Brain microvascular endothelial cell (primary cell): ENCODE measurements at regions not wholly inside any gene's neighbourhood (a gene's known extent, or its start where the extent isn't known, plus 50 kb on each side); places are given as distances from the start of the nearest gene placed in this dataset.
"Not testable (repeated sequence)": the region's sequence is repeated elsewhere in the genome, so short reads cannot be mapped to it uniquely, and the experiment has no call there.

Experiments
- DNase-seq: peaks from one replicate; pipeline ENCODE4 v3.0.0-alpha.2; 2020
- H3K27ac ChIP-seq: fragments of 250-450 bp; sonication (Bioruptor Pico); 2 replicates; pipeline ENCODE4 v1.5.1; 2020; ENCODE audit warnings: mild to moderate bottlenecking, moderate library complexity
- H3K27me3 ChIP-seq: fragments of 250-450 bp; sonication (Bioruptor Pico); replicated peaks from 2 replicates; pipeline ENCODE4 v1.5.1; 2020; ENCODE audit warnings: mild to moderate bottlenecking
- H3K36me3 ChIP-seq: fragments of 250-450 bp; sonication (Bioruptor Pico); replicated peaks from 2 replicates; pipeline ENCODE4 v1.5.1; 2020; ENCODE audit warnings: mild to moderate bottlenecking
- H3K4me3 ChIP-seq: 2 replicates; pipeline ENCODE4 v1.5.1; 2011; ENCODE audit warnings: low read depth, mild to moderate bottlenecking, control low read depth, low read length, moderate library complexity
- CTCF ChIP-seq: IDR thresholded peaks from 2 replicates; pipeline ENCODE4 v1.5.1; 2011; ENCODE audit warnings: low read depth, mild to moderate bottlenecking, moderate library complexity, low read length, control low read depth, inconsistent platforms; ENCODE audit errors: missing control alignments
- in situ Hi-C: cut with HindIII; loops from 2 replicates; pipeline ENCODE4 v1.10.0; 2017; ENCODE audit warnings: low sequenced_read_pairs, low pct_ligation_motif_present

GRCh38 chr2:54050445-54050844 lies 65.0 kb upstream of the ACYP2 start:
- Histone ChIP-seq H3K4me3 (no peak overlapping the region), H3K36me3 (no peaks in the 10 kb centered on the region), H3K27ac (no peak overlapping the region), H3K27me3 (no peaks in the 10 kb centered on the region)
- in situ Hi-C loops: no loop called here
- TF ChIP-seq CTCF: no peak
- DNase-seq: no peak

GRCh38 chr2:54049365-54049764 lies 66.0 kb upstream of the ACYP2 start:
- in situ Hi-C loops: no loop called here
- DNase-seq: no peak
- no peak overlapping the region for H3K27ac ChIP-seq

GRCh38 chr2:54048896-54049295 lies 66.5 kb upstream of the ACYP2 start:
- DNase-seq, H3K27me3 ChIP-seq, H3K4me3 ChIP-seq, H3K27ac ChIP-seq, H3K36me3 ChIP-seq, in situ Hi-C loops: not testable (repeated sequence)

More at GRCh38 chr2:54049365-54049764, 66.0 kb upstream of the ACYP2 start:
- H3K4me3 ChIP-seq: no peak overlapping the region
- no peaks in the 10 kb centered on the region for H3K27me3 ChIP-seq
- no peaks in the 10 kb centered on the region for H3K36me3 ChIP-seq
- no peak for TF ChIP-seq CTCF

GRCh38 chr2:54048117-54048785 lies 67.2 kb upstream of the ACYP2 start:
- no peak for TF ChIP-seq CTCF
- Histone ChIP-seq H3K36me3 (no peaks in the 10 kb centered on the region), H3K27ac (no peak overlapping the region), H3K27me3 (no peaks in the 10 kb centered on the region), H3K4me3 (no peak overlapping the region)
- no peak for DNase-seq
- in situ Hi-C loops: no loop called here

GRCh38 chr2:54047658-54048057 lies 67.8 kb upstream of the ACYP2 start:
- no peak for DNase-seq
- no peaks in the 10 kb centered on the region for H3K36me3 ChIP-seq
- no peak overlapping the region for H3K4me3 ChIP-seq
- TF ChIP-seq CTCF: no peak
- in situ Hi-C loops: no loop called here
- H3K27ac ChIP-seq: no peak overlapping the region
- no peaks in the 10 kb centered on the region for H3K27me3 ChIP-seq

- Histone ChIP-seq H3K27ac (no peak overlapping the region), H3K36me3 (no peaks in the 10 kb centered on the region), H3K27me3 (no peaks in the 10 kb centered on the region), H3K4me3 (no peak overlapping the region)
- no peak for DNase-seq
- no peak for TF ChIP-seq CTCF
- in situ Hi-C loops: no loop called here
Measured at GRCh38 chr2:54047091-54047490, 68.3 kb upstream of the ACYP2 start.
